ENCODE measurements at regions not wholly inside any gene's neighbourhood (a gene's known extent, or its start where the extent isn't known, plus 50 kb on each side); places are given as distances from the start of the nearest gene placed in this dataset.

- TF ChIP-seq CTCF (IDR thresholded peaks at IDR 0.05) (no peak), EZH2 (IDR thresholded peaks at IDR 0.05) (no peak)
Observed at GRCh38 chr7:106182904-106183303, 70.8 kb upstream of the SYPL1 start.
